GM19043 (cell line): ENCODE measurements at regions not wholly inside any gene's neighbourhood (a gene's known extent, or its start where the extent isn't known, plus 50 kb on each side); places are given as distances from the start of the nearest gene placed in this dataset.

Experiments used
- ATAC-seq: cut with Tn5 transposase; IDR thresholded peaks from one replicate; pipeline ENCODE4 v1.9.1; 2021; ENCODE audit warnings: low read depth; ENCODE audit not compliant: unreplicated experiment

- ATAC-seq = no peak
Observed at GRCh38 chr1:168958562-168959289, 147.8 kb upstream of the ATP1B1 start.

- ATAC-seq = no peak
Observed at GRCh38 chr1:168959382-168959781, 147.1 kb upstream of the ATP1B1 start.

- no peak for ATAC-seq
Observed at GRCh38 chr1:168960114-168960513, 146.4 kb upstream of the ATP1B1 start.

GRCh38 chr1:168960595-168960994 lies 145.9 kb upstream of the ATP1B1 start:
- no peak for ATAC-seq

- ATAC-seq = no peak
Observed at GRCh38 chr1:168963601-168964000, 142.9 kb upstream of the ATP1B1 start.

GRCh38 chr1:168964478-168964877 lies 142.0 kb upstream of the ATP1B1 start:
- no peak for ATAC-seq

- ATAC-seq = no peak
Observed at GRCh38 chr1:168966217-168966616, 140.3 kb upstream of the ATP1B1 start.

GRCh38 chr1:168966636-168967035 lies 139.9 kb upstream of the ATP1B1 start:
- no peak for ATAC-seq

- no peak for ATAC-seq
Observed at GRCh38 chr1:168970926-168971659, 135.4 kb upstream of the ATP1B1 start.

GRCh38 chr1:168972225-168972624 lies 134.3 kb upstream of the ATP1B1 start:
- ATAC-seq = no peak

- ATAC-seq = no peak
Observed at GRCh38 chr1:168972887-168973286, 133.6 kb upstream of the ATP1B1 start.

- no peak for ATAC-seq
Observed at GRCh38 chr1:168974117-168974516, 132.4 kb upstream of the ATP1B1 start.

GRCh38 chr1:168974611-168975010 lies 131.9 kb upstream of the ATP1B1 start:
- ATAC-seq = no peak

GRCh38 chr1:168976267-168976666 lies 130.2 kb upstream of the ATP1B1 start:
- ATAC-seq = no peak

GRCh38 chr1:168977618-168978017 lies 128.9 kb upstream of the ATP1B1 start:
- ATAC-seq = no peak

GRCh38 chr1:168979276-168979675 lies 127.2 kb upstream of the ATP1B1 start:
- ATAC-seq = no peak

GRCh38 chr1:168980180-168980579 lies 126.3 kb upstream of the ATP1B1 start:
- ATAC-seq = no peak

GRCh38 chr1:168980656-168981055 lies 125.8 kb upstream of the ATP1B1 start:
- no peak for ATAC-seq

- ATAC-seq = no peak
Observed at GRCh38 chr1:168982778-168983177, 123.7 kb upstream of the ATP1B1 start.

- no peak for ATAC-seq
Observed at GRCh38 chr1:168987330-168987729, 119.2 kb upstream of the ATP1B1 start.

GRCh38 chr1:168987923-168988322 lies 118.6 kb upstream of the ATP1B1 start:
- no peak for ATAC-seq

- ATAC-seq = no peak
Observed at GRCh38 chr1:168989985-168990384, 116.5 kb upstream of the ATP1B1 start.
